OCI-LY1 (cell line): ENCODE measurements at regions not wholly inside any gene's neighbourhood (a gene's known extent, or its start where the extent isn't known, plus 50 kb on each side); places are given as distances from the start of the nearest gene placed in this dataset.

Experiments used
- H2AFZ ChIP-seq: fragments of 200-600 bp; sonication (generic), shearing (Covaris generic); 2 replicates; pipeline ENCODE4 v1.6.0; 2014; ENCODE audit warnings: antibody characterized with exemption, mild to moderate bottlenecking, low read length
- H3F3A ChIP-seq: fragments of 200-600 bp; sonication (generic), shearing (Covaris generic); 2 replicates; pipeline ENCODE4 v1.6.0; 2014; ENCODE audit warnings: mild to moderate bottlenecking, antibody characterized with exemption, low read length, moderate library complexity; ENCODE audit not compliant: insufficient read depth
- H3K27ac ChIP-seq: fragments of 200-600 bp; sonication (generic); 2 replicates; pipeline ENCODE4 v1.5.1; 2014; ENCODE audit warnings: low read length, mixed run types, mild to moderate bottlenecking, low read depth; ENCODE audit not compliant: poor library complexity, severe bottlenecking
- H3K27me3 ChIP-seq: fragments of 200-600 bp; sonication (generic); 2 replicates; pipeline ENCODE4 v1.6.0; 2014; ENCODE audit warnings: antibody characterized with exemption, mild to moderate bottlenecking, low read length, moderate library complexity; ENCODE audit not compliant: insufficient read depth
- H3K36me3 ChIP-seq: fragments of 200-600 bp; sonication (generic); 2 replicates; pipeline ENCODE4 v1.6.1; 2014; ENCODE audit warnings: mild to moderate bottlenecking, antibody characterized with exemption, low read length, moderate library complexity, mixed read lengths; ENCODE audit not compliant: insufficient read depth
- H3K4me1 ChIP-seq: fragments of 200-600 bp; sonication (generic); 2 replicates; pipeline ENCODE4 v1.5.1; 2014; ENCODE audit warnings: mild to moderate bottlenecking, low read length, moderate library complexity; ENCODE audit not compliant: insufficient read depth, severe bottlenecking
- H3K4me2 ChIP-seq: fragments of 200-600 bp; sonication (generic), shearing (Covaris generic); 2 replicates; pipeline ENCODE4 v1.6.1; 2014; ENCODE audit warnings: low read length
- H3K4me3 ChIP-seq: fragments of 200-600 bp; sonication (generic); 2 replicates; pipeline ENCODE4 v1.5.1; 2014; ENCODE audit warnings: low read length, low read depth, mild to moderate bottlenecking, mixed read lengths; ENCODE audit not compliant: poor library complexity, severe bottlenecking
- H3K79me2 ChIP-seq: fragments of 200-600 bp; shearing (Covaris generic); 2 replicates; pipeline ENCODE4 v1.6.1; 2016; ENCODE audit warnings: mixed run types, low read length, mixed read lengths; ENCODE audit not compliant: insufficient read depth
- H3K9ac ChIP-seq: fragments of 200-600 bp; sonication (generic), shearing (Covaris generic); 2 replicates; pipeline ENCODE4 v1.6.1; 2014; ENCODE audit warnings: mild to moderate bottlenecking, low read length, mixed read lengths
- H3K9me2 ChIP-seq: fragments of 200-600 bp; sonication (generic), shearing (Covaris generic); 2 replicates; pipeline ENCODE4 v1.6.1; 2014; ENCODE audit warnings: low read depth, mild to moderate bottlenecking, low read length, mixed read lengths
- H3K9me3 ChIP-seq: fragments of 200-600 bp; shearing (Covaris generic); 2 replicates; pipeline ENCODE4 v1.6.1; 2014; ENCODE audit warnings: low read length, mixed read lengths
- H4K20me1 ChIP-seq: fragments of 200-600 bp; sonication (generic), shearing (Covaris generic); 2 replicates; pipeline ENCODE4 v1.6.0; 2016; ENCODE audit warnings: mild to moderate bottlenecking, low read length; ENCODE audit not compliant: insufficient read depth
- CTCF ChIP-seq: fragments of 200-600 bp; sonication (generic), shearing (Covaris generic); IDR thresholded peaks from 2 replicates; pipeline ENCODE4 v1.5.1; 2017; ENCODE audit warnings: mild to moderate bottlenecking, antibody characterized with exemption, low read length, moderate library complexity, mixed read lengths
- EZH2 ChIP-seq: fragments of 200-600 bp; sonication (generic), shearing (Covaris generic); IDR thresholded peaks from 2 replicates; pipeline ENCODE4 v1.8.0; 2017; ENCODE audit warnings: borderline replicate concordance, mixed run types, mild to moderate bottlenecking, antibody characterized with exemption, low read length, moderate library complexity, mixed read lengths

- no peaks in the 10 kb centered on the region for H4K20me1 ChIP-seq
- H3F3A ChIP-seq = no peaks in the 10 kb centered on the region
- no peaks in the 10 kb centered on the region for H3K36me3 ChIP-seq
- no peaks in the 10 kb centered on the region for H3K4me1 ChIP-seq
- no peak overlapping the region for H3K27ac ChIP-seq
- no peak overlapping the region for H3K9ac ChIP-seq
- no peaks in the 10 kb centered on the region for H3K9me3 ChIP-seq
- H3K4me3 ChIP-seq = no peak overlapping the region
- no peak overlapping the region for H3K4me2 ChIP-seq
- no peak overlapping the region for H2AFZ ChIP-seq
- H3K79me2 ChIP-seq = no peaks in the 10 kb centered on the region
- H3K27me3 ChIP-seq = no peaks in the 10 kb centered on the region
- no peaks in the 10 kb centered on the region for H3K9me2 ChIP-seq
- no peak for TF ChIP-seq EZH2
- no peak for TF ChIP-seq CTCF
These were observed 83.8 kb upstream of the ATP10B start for GRCh38 chr5:160935776-160936175.

- TF ChIP-seq CTCF (no peak), EZH2 (no peak)
- Histone ChIP-seq H3K79me2 (no peaks in the 10 kb centered on the region), H3K9ac (no peak overlapping the region), H3K27me3 (no peaks in the 10 kb centered on the region), H4K20me1 (no peaks in the 10 kb centered on the region), H3K36me3 (no peaks in the 10 kb centered on the region), H3K9me2 (no peaks in the 10 kb centered on the region), H3K9me3 (no peaks in the 10 kb centered on the region), H3K27ac (no peak overlapping the region), H3K4me1 (no peaks in the 10 kb centered on the region), H3K4me2 (no peak overlapping the region), H3K4me3 (no peak overlapping the region), H3F3A (no peaks in the 10 kb centered on the region), H2AFZ (no peak overlapping the region)
These were observed 79.3 kb upstream of the ATP10B start for GRCh38 chr5:160931283-160931682.

- Histone ChIP-seq H3K4me3 (no peak overlapping the region), H3K9ac (no peak overlapping the region), H3K27ac (no peak overlapping the region), H3K4me2 (no peak overlapping the region), H3K36me3 (no peaks in the 10 kb centered on the region), H3K79me2 (no peaks in the 10 kb centered on the region), H3K4me1 (no peaks in the 10 kb centered on the region), H3K9me3 (no peaks in the 10 kb centered on the region), H3K9me2 (no peaks in the 10 kb centered on the region), H3F3A (no peaks in the 10 kb centered on the region), H4K20me1 (no peaks in the 10 kb centered on the region), H3K27me3 (no peaks in the 10 kb centered on the region), H2AFZ (no peak overlapping the region)
- TF ChIP-seq EZH2 (no peak), CTCF (no peak)
These were observed 78.4 kb upstream of the ATP10B start for GRCh38 chr5:160930406-160930805.
